ENCODE measurements at regions not wholly inside any gene's neighbourhood (a gene's known extent, or its start where the extent isn't known, plus 50 kb on each side); places are given as distances from the start of the nearest gene placed in this dataset.

DNA sequence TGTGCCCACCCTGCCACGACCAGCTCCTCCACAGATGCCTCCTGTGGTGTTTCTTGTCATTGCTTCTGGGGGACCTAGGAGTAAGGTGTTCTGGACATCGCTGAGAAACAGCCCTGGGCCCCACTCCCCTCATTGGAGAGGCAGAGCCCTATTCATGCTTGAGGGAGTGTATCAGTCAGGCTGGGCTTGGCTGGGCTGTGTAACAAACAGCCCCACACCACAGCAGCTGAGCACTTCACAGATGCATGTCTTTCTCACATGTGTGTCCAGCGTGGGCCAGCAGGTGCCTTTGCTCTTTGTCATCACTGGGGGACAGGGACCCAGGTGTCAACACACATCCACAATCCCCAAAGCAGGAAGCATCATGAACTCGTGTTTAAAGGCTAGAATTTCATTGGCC is 65.1 kb upstream of the FBRSL1 start:
- TF ChIP-seq, protein P1, sequence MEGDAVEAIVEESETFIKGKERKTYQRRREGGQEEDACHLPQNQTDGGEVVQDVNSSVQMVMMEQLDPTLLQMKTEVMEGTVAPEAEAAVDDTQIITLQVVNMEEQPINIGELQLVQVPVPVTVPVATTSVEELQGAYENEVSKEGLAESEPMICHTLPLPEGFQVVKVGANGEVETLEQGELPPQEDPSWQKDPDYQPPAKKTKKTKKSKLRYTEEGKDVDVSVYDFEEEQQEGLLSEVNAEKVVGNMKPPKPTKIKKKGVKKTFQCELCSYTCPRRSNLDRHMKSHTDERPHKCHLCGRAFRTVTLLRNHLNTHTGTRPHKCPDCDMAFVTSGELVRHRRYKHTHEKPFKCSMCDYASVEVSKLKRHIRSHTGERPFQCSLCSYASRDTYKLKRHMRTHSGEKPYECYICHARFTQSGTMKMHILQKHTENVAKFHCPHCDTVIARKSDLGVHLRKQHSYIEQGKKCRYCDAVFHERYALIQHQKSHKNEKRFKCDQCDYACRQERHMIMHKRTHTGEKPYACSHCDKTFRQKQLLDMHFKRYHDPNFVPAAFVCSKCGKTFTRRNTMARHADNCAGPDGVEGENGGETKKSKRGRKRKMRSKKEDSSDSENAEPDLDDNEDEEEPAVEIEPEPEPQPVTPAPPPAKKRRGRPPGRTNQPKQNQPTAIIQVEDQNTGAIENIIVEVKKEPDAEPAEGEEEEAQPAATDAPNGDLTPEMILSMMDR (IDR thresholded peaks at IDR 0.05): no peak
- TF ChIP-seq POLR2A (IDR thresholded peaks at IDR 0.05) (no peak), POLR2AphosphoS5 (IDR thresholded peaks at IDR 0.05) (no peak)
